SW480 (cell line): ENCODE measurements at regions not wholly inside any gene's neighbourhood (a gene's known extent, or its start where the extent isn't known, plus 50 kb on each side); places are given as distances from the start of the nearest gene placed in this dataset.

ENCODE experiments used
- DNase-seq: peaks from one replicate; pipeline ENCODE4 v3.0.0-alpha.2; 2016; ENCODE audit warnings: low spot score

DNA sequence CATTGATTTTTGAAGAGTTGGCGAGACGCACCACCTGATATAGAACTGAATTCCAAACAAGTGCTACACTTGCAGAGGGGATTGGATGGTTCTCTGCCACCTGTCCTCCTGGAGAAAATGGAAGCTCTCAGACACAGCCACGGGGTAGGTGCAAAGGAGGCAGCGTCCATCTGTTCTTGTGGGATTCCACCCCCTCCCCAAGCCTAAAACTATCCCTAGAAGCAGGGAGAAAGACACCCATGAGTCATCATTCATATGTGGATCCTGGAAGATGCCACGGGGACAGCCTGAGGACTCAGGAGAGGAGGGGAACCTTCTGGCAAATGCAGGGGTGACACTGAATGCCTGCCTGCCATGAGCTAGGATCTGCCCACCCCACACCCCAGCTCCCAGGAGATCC is 171.3 kb upstream of the CST7 start:
- no peak for DNase-seq

DNA sequence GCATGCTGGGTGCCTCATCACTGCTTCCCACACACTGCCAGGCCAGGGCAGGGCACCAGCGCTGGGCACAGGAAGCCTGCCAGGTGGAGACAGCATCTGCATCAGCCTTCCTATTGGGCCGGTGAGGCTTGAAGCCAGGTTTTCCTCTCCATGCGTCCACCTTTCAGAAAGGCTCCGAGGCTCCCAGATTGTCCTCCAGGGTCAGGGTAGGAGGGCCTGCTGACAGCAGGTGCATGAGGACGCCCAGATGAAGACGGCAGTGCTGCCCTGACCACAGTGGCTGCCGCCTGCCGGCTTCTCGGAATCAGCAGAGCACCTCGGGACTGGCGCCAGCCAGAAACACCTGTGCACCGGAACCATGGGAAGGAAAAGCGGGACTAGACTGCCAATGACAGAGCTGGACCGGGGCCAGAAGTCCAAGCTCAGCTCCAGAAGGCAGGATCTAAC is 170.5 kb upstream of the CST7 start:
- no peak for DNase-seq

DNA sequence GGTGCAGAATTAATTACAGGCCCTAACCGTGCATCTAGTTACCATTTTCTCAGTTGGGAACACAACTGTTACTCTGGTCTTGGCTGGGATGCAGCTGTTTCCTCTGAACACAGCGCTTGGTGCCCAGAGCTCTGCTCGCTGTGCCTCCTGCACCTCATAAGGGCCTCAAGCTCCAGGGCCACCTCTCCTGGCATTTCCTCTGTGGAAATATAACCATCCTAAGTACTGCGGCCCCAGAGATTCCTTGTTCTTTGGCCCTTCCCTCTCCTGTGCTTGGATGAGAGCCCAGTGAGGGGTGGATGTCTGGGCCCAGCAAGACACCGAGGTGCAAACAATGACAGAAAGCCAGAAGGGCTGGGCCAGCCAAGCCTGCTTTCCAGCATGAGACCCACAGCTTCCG is 169.9 kb upstream of the CST7 start:
- no peak for DNase-seq

DNA sequence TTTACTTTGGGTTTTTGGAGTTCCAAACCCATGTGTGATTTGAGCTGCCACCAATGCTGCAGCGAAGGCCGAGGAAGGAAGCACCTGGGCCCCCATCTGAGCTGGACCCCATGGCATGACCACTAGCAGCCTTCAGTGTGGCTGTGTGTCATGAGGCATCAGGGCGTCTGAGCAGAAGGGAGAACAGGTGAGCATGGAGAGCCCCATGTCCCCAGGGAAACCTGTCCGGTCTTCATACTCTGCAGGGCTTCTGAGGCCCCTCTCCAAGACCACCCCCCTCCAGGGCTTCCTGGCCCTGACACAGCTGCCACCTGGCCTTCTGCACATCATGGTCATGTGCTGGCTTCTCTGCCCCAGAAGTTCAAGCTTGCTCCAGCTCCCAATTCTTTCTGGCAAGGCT is 169.1 kb upstream of the CST7 start:
- no peak for DNase-seq

DNA sequence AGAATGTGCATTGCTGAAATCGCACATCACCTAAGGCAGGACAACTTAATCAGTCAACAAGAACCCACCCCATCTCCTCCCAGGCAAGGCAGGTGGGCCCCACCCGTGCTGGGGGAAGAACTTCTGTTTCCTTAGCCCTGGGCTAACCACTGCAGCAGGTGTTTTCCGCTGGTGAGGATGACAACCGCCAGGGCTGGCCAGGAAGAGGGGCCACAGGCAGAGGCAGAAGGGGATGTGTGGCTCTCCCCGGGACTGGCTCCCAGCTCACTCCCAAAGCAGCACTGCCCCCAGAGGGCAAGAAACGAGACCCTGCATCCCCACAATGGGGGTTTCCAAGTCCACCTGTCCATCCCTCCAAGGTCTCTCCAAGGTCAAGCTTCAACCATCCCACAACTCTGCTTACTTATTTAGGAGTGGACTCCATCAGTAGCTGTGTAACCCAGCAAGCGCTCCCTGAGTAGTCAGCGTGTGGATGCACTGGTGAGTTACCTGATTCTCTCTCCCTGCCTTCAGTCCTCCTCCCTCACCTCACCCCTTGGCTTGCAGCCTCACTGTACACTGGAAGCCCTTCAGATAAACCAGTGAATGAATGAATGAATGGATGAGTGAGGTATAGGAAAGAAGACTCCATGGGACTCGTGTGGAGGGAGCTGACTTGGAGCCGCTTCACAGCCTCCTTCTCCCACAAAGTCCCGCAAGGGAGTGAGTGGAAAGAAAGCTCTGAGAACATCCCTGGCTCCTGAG is 168.2 kb upstream of the CST7 start:
- no peak for DNase-seq

DNA sequence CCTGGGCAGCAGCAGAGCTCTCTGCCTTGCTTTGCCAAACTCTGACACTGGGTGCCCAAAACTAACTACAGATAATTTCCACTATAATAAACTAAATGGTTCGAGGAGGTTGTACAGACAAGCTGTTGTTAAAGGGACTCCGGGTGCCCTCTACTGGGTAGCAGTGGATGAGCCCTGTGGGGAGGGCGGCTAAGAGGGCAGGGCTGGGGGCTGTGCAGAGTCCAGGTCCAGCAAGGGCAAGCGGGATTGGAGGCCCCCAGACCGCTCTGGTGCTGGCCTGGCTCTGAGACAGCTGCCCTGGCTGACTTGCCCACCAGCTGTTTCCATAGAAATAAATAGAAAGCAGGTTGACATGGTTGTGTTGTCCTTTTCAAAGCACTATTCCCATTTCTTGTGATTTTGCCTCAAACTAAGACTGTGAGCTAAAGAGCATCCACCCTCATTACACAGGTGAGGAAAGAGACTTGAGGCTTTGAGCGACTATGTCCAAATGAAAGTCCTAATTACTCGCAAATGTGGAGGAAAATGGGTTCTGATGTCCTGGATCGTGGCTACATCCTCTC is 167.6 kb upstream of the CST7 start:
- peak; percentile 52 for DNase-seq

DNA sequence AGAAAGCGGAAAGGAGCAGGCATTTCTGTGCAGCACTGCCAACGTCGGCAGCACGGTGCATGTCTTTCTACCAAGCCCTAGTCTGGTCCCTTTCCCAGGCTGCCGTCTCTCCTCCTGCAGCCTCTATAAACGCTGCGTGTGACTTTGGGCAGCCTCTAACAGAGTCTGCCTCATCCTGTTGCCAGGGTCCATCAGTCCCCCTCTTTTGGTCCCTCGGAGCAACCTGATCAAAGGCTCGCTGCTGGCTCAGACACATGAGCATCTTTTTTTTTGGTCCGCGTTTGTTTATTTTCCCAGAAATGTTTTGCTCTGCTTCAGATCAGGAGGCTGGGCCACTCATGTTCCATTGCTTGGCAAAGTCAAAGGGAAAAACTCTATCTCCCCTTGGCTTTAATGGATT is 166.8 kb upstream of the CST7 start:
- no peak for DNase-seq

DNA sequence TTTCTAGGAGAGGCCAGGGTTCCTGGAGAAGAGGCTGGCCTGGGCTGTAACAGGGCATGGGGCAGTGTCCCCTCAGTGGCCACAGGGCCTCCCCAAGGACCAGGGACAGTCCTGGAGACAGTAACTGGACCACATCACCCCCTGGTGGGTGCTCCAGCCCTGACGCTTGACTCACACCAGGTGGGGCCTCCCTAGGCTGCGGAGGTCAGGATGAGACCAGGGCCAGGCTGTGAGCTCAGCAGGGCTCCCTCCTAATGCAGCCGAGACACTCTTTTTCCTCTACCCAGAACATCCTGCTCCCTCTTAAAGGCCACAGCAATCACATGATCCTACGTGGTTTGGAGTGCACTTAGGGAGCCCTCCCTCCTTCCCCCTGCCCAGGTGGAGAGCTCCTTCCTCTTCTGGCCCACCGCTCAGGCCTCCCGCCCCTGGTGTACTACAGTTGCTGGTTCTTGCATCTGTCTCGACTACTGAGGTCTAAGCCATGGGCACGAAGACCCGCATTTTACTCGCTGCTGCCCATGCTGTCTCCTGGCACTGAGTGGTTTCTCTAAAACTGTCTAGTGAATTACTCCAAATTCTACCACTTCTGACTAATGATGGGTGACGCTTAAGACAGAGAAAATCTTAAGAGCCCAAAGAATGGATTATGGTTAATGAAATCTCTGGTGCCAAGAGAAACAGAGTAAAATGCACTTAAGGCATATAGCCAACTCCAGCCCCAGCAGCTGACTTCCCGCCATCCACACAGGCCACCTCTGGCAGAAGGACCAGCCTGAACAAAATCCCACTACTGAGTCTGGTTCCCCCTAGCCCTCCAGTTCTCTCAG is 166.1 kb upstream of the CST7 start:
- DNase-seq, result no peak

DNA sequence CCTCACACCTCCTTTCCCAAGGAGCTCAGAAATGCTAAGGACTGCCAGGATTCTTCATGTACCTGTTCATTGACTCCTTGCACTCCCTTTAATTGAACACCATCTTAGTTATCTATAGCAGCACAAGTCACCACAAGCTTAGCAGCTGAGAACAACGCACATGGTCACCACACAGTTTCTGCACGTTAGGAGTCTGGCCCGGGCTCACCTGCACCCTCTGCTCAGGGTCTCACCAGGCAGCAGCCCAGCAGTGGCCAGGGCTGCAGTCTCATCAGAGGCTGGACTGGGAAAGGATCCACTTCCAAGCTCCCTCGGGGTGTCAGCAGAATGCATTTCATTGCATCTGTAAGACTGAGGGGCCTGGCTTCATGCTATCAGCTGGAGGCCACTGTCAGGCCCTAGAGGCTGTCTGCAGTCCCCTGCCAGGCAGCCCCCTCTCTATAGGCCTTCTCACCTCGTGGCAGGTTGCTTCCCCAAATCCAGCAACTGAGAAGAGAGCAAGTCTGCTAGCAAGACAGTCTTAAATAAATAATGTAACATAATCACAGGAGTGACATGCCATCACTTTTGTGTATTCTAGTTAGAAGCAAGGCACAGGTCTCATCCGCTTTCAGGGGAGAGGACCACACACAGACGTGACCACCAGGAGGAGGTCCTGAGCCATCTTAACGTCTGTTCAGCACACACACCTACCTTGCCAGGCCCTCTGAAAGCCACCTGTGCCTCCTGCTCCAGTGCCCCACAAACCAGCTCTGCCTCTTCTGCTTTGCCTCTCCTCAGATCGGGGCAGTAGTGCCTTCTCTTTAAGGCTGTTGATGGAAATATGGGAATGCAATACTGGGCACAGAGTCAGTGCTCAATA is 165.2 kb upstream of the CST7 start:
- peak; percentile 32 for DNase-seq

DNA sequence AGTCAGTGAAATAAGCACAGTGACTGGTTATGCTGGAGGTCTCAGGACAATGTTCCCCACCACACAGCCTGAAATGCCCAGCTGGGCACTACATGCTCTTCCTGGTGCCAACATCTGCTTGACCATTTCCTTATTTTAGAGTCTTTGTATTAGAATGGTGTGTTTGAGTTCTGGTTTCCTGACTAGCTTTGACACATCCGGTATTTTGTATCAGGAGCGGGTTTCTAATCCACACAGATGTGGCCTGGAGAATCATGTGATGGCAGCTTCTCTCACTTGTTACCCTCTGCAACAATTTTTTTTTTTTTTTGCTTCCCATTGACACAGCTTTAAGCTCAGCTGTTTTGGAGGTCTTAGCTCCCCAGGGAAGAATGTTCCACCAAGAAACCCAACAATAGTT is 164.5 kb upstream of the CST7 start:
- DNase-seq, result no peak

DNA sequence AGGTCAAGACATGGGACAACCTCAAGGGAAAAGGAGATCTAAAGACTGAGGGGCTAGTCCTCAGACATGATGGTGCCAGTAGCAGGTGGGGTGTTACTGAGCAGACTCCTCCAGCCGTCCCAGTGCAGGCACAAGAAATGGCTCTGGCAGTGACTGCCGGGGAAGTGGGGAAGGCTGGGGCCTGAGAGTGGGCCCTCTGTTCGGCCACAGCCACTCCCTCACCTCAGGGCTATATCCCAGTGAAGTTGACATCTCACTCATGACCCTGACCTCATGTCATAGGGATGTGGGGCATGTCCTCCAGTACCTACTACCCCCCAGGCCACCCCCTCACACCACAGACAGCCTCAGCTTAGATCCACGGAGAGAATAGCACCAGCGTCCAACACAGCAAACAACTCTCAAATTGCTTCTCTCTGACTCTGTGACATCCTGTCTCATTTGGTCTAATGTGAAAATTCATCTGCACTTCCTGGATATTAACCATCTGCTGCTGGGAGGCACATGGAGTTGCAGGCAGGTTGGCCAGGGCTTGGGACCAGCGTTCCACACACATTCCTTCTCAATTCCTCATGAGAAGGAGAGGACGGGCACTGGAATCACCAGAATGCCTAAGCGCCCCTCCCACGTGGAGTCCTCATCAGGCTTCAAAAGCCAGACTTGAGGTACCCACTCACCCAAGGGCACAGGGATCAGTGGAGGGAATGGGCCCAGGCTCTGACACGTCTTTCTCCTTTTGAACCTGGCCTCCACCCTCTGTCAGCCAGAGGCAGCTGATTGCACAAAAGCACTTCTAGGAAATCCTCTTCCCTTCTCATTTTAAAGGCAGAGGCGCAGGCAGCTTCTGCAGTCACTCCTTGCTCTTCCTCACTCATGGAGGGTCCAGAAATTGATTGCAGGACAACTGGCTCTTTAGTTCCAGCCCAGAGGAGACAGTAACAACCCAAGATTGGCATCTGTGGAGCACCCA is 163.6 kb upstream of the CST7 start:
- peak; percentile 36 for DNase-seq

DNA sequence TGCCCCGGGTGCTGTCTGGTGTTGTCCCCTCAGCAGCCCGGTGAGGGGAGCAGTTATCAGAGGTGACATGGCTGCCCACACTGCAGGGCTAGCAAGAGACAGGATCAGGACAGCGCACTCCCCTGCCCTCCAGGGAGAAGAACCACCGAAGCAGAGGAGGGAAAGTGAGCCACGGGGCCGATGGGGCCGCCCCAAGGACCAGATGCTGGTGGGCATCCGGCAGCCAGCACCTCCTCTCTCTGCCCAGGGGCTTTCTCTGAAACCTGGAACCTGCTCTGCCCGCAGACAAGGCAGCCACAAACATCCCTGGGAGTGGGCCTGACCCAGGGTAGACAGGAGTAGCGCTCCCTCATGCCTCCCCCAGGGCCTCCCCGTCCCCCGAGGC is 163.0 kb upstream of the CST7 start:
- no peak for DNase-seq

DNA sequence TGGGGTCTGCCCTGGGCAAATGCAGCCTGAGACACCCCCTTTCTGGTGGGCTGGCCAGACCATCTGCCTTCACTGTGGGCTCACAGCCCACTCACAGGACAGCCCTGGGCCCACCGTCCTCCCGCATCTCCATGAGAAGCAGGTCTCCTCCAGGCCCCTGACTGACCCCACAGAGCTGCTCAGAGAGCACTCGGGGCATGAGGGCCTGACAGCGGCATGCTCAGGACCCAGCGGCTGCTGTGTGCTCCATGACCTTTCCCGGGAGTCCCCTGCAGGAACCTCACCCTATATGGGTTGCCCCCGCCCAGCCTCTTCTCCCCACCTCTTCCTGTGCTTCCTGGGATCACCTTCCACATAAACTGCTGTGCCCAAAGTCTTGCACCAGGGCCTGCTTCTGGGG is 162.4 kb upstream of the CST7 start:
- no peak for DNase-seq

DNA sequence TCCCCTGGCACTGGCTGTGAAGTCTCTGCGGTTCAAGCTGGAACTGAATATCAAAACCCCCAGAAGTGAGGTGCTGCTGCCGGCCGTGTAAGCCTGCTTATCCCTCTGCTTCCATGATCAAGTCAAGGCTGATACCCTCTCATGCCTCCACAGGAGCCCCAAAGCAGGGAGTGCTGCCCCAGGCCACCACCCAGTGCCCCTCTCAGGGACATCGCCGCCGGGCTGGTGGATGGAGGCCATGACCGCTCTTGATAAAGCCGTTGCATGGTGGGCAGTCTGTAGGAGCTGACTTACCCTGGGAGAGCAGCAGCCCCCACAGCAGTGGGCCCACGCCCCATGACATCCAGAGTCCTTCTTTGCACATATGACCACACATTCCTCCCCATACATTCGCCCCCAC is 162.0 kb upstream of the CST7 start:
- no peak for DNase-seq

DNA sequence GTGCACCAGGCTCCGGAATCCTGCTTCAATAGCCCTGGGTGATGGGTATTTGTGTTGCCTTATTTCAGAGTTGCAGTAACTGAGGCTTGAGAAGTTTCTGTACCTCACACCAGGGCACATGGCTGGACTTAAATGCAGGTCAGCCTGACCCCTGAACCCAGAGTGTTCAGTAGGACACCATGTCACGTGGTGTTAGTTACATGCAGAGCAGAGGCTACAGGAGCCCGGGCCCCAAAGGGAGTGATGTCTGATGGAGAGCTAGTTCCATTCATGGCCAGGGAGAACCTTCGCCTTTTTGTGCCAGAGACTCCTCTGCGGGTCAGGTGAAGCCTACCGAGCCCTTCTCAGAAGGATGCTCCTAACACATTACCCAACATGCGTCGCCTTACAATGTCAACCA is 161.4 kb upstream of the CST7 start:
- no peak for DNase-seq

DNA sequence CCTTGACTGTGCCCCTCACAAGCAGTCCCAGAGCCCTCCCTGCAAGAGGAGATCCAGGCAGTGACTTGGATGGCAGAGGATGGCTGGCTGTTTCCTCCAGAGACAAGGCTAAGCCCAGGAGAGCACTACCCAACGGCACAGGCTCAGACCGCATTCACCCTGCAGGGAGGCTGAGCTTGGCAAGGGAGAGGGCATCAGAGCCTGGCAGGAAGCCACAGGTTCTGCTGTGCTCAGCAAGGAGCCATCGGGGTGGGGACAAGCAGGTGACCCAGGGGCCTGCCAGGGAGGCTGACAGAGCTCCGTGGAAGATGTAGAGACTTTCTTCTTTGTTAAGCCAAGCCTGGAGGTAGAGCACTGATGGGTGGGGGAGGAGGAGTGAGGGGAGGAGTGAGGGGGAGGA is 159.2 kb upstream of the CST7 start:
- DNase-seq, result no peak

DNA sequence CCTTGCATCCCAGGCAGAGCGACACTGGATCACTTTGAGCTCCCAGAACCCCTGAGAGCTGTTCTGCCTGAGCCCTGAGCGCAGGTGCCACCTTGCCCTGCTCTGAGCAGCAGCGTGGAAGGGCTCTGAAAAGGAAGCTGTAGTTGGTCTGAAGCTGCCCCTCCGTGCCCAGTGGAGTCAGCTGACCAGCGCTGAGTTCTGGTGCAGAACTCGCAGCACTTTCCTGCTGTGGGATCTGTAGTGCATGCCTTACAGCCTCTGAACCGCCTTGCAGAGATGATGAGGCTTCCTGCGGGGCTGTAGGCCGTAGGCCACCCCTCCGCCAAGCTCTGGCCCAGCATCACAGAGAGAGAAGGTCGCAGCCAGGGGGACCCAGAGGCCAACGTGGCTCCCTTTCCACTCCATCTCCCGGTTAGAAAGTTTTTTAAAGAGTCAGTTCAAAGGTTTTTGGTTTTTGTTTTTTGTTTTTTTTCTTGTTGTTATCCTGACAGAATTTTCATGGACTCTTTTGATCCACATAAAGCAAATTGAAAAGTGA is 158.3 kb upstream of the CST7 start:
- DNase-seq, result no peak

DNA sequence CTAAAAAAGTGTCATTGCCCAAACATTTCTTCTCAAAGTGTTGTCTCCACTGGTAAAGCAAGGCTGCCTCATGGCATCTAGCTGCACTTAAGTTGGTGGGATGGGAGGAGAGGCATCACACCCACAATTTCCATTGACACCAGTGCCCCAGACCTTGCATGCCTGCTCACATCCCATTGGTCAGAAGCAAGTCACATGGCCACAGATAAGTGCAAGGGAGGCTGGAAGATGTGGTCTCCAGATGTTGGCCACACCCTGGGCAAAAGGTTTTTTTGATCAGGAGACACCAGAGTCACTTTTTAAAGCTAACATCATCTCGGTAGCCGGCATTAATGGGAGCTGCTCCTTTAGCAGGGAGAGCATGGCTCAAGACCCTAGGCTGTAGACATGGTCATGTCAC is 157.1 kb upstream of the CST7 start:
- no peak for DNase-seq

DNA sequence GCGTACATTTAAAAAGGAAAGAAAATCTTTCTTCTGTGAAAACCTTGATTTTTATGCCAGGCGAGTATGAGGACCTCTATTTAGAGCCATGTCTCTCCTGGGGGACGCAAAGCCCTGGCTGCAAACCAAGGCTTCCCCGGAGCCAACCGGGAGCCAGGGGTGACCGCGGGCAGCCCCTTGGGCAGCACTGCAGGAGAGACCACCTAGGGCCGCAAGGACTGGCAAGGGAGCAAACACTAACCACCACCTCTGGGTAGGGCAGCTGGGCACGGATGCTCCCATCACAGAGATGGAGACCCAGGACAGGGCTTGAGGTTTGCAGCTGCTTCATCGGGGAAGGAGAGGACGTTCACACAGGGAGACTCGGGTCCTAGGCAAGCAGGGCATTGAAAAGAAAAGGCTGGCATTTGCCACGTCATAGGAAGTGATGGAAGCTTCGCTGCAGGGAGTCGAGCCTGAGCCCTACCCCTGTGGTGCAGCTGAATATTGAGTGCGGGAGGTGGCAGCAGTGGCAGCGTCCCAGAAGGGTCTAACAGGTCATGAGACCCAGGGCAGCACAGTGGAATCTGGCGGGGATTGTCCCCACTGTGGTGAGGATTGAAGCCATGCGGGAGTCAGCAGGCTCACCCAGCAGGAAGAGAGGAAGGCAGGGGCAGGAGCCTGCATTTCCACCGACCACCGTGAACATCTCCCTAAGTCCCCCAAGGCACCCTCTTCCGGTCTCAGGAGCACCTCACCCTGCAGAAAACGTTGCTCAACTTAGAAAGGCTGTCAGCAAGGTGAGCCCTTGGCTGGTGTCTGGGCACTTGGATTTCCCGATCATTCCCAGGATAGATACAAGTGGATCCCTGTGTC is 156.2 kb upstream of the CST7 start:
- DNase-seq, result no peak

DNA sequence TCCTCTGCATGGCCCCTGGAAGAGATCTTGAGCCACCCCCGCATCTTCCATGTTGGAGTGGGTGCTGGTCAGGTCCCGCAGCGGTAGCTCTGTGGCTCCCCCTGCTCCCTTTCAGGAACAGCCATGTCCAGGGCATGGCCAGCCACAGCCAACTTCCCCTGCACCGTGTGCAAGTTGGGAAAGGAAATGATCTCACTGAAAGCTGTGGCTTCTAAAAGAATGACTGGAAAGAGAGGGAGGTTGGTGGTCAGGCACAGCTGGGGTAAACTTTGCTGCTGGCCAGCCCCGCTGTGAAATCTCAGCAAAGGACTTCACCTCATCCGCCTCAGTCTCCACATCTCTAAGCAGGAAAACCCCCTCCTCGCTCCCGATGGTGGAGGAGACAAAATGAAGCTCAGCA is 153.6 kb upstream of the CST7 start:
- DNase-seq, result no peak
